A673 (cell line): ENCODE measurements at regions not wholly inside any gene's neighbourhood (a gene's known extent, or its start where the extent isn't known, plus 50 kb on each side); places are given as distances from the start of the nearest gene placed in this dataset.

Source experiments
- BruUV-seq: library from RNA; stranded (reverse); fragments of 400-500 nt; replicated peaks from 2 replicates; lab custom pipeline; 2021; lab: Mats Ljungman, UMichigan
- CTCF ChIA-PET: fragments of 300-600 bp; sonication (Branson Sonifier 250); formaldehyde crosslinking; loops from one replicate; lab custom pipeline; 2022; ENCODE audit warnings: antibody characterized with exemption; lab: Charles Lee
- POLR2A ChIA-PET: fragments of 300-600 bp; sonication (Branson Sonifier 250); formaldehyde crosslinking; loops from one replicate; lab custom pipeline; 2022; ENCODE audit warnings: antibody characterized with exemption; ENCODE audit not compliant: low non-redundant PET; lab: Charles Lee
- DNase-seq: peaks from one replicate; pipeline ENCODE4 v3.0.0-alpha.2; 2015; ENCODE audit warnings: low spot score
- H3K27ac ChIP-seq: fragments of 200-600 bp; sonication (generic); 2 replicates; pipeline ENCODE4 v1.5.1; 2016; ENCODE audit warnings: mixed run types, low read depth, mild to moderate bottlenecking, mixed read lengths, antibody characterized with exemption, low read length; ENCODE audit not compliant: poor library complexity, severe bottlenecking
- H3K27me3 ChIP-seq: fragments of 200-600 bp; sonication (generic); replicated peaks from 2 replicates; pipeline ENCODE4 v1.6.1; 2017; ENCODE audit warnings: mixed run types, low read depth, mild to moderate bottlenecking, mixed read lengths, antibody characterized with exemption, low read length; ENCODE audit not compliant: insufficient read depth, poor library complexity
- H3K36me3 ChIP-seq: fragments of 200-600 bp; sonication (generic); 2 replicates; pipeline ENCODE4 v1.6.1; 2016; ENCODE audit warnings: mixed run types, mild to moderate bottlenecking, mixed read lengths, antibody characterized with exemption, low read length; ENCODE audit not compliant: insufficient read depth, poor library complexity, severe bottlenecking
- H3K4me1 ChIP-seq: fragments of 200-600 bp; sonication (generic); 2 replicates; pipeline ENCODE4 v1.6.1; 2017; ENCODE audit warnings: mixed run types, mild to moderate bottlenecking, mixed read lengths, antibody characterized with exemption, low read length; ENCODE audit not compliant: insufficient read depth, poor library complexity, severe bottlenecking
- H3K4me3 ChIP-seq: fragments of 200-600 bp; sonication (generic); 2 replicates; pipeline ENCODE4 v1.5.1; 2016; ENCODE audit warnings: low read depth, mixed run types, mild to moderate bottlenecking, mixed read lengths, low read length; ENCODE audit not compliant: poor library complexity, severe bottlenecking
- H3K9me3 ChIP-seq: fragments of 200-600 bp; sonication (generic); 2 replicates; pipeline ENCODE4 v1.6.1; 2016; ENCODE audit warnings: mixed run types, low read depth, mild to moderate bottlenecking, mixed read lengths, antibody characterized with exemption, low read length; ENCODE audit not compliant: poor library complexity, severe bottlenecking
- CTCF ChIP-seq: fragments of 300-800, 200-600 bp; sonication (generic); conservative IDR thresholded peaks from 2 replicates; pipeline ENCODE4 v1.5.1; 2017; ENCODE audit warnings: low read depth, mild to moderate bottlenecking, antibody characterized with exemption, low read length, moderate library complexity, mixed read lengths
- EZH2 ChIP-seq: fragments of 200-600 bp; sonication (generic); IDR thresholded peaks from 2 replicates; pipeline ENCODE4 v1.6.1; 2017; ENCODE audit warnings: borderline replicate concordance, low read depth, mild to moderate bottlenecking, mixed read lengths, antibody characterized with exemption, low read length; ENCODE audit not compliant: poor library complexity, severe bottlenecking
- intact Hi-C: fragments of 100-400 bp; cut with micrococcal nuclease; formaldehyde crosslinking; loops from one replicate; pipeline ENCODE4 v1.10.0; 2022; ENCODE audit not compliant: unreplicated experiment

GRCh38 chr1:90512441-90512840 is 204.7 kb downstream of the BARHL2 start:
- TF ChIP-seq CTCF, result no peak
- no peak for TF ChIP-seq EZH2
- Histone ChIP-seq H3K4me3 (no peak overlapping the region), H3K4me1 (peaks cover 7% of the 10 kb centered on the region), H3K27ac (no peak overlapping the region), H3K27me3 (no peaks in the 10 kb centered on the region), H3K36me3 (no peaks in the 10 kb centered on the region), H3K9me3 (no peaks in the 10 kb centered on the region)
- BruUV-seq, result no TSS peak
- CTCF ChIA-PET, result no interaction called here
- no peak for DNase-seq
- POLR2A ChIA-PET, result no interaction called here
- intact Hi-C loops, result no loop called here

GRCh38 chr1:90510143-90510542 is 207.0 kb downstream of the BARHL2 start:
- ChIA-PET CTCF (no interaction called here), POLR2A (interaction anchor here (0.6 kb wide), 1 partner anchor 192 kb away, joined by 6 read pairs; no protein-coding TSS in a partner anchor)
- intact Hi-C loops, result no loop called here
- Histone ChIP-seq H3K9me3 (no peaks in the 10 kb centered on the region), H3K36me3 (no peaks in the 10 kb centered on the region), H3K4me3 (no peak overlapping the region), H3K4me1 (peaks cover 7% of the 10 kb centered on the region), H3K27me3 (no peaks in the 10 kb centered on the region), H3K27ac (no peak overlapping the region)
- no TSS peak for BruUV-seq
- TF ChIP-seq CTCF, result no peak
- no peak for TF ChIP-seq EZH2
- DNase-seq, result peak; percentile 44

DNA sequence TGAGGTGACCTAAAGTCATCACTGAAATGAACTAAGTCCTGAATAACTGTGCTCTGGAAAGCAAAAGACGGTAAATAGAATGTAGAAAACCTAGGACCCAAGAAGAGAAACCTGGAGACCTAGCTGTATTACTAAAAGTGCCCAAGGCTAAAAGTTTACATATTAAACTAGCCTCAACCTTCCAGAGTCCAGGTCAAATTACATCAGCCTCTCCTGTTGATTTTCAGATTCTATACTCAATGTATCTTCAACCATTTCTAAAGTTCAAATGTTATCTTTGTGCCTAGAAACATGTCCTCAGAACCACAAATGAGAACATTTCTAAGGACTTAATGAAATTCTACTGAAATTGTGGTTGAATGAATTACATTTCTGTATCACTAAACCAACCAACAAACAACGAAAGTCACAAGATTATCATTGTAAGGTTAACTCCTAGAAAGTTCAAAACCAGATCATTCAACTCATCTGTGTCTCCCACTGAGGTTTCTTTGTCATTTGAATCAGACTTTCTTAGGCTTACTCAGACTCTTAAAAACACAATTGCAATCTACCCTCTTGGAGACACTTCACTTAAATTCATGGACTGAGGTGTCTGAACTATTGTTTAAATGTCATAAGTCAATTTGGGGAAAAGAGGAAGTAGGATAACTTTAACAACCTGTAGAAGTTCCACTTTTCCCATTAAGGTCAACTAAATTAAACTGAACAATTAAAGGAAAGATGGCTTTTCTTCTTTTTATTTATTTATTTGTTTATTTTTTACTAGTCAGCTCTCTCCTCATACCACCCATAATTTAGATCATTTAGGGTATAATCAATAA is 207.7 kb downstream of the BARHL2 start:
- H3K27me3 ChIP-seq, result no peaks in the 10 kb centered on the region
- DNase-seq, result no peak
- H3K4me3 ChIP-seq, result no peak overlapping the region
- H3K4me1 ChIP-seq, result peaks cover 7% of the 10 kb centered on the region
- POLR2A ChIA-PET, result no interaction called here
- TF ChIP-seq EZH2 (no peak), CTCF (no peak)
- H3K36me3 ChIP-seq, result no peaks in the 10 kb centered on the region
- no peaks in the 10 kb centered on the region for H3K9me3 ChIP-seq
- BruUV-seq, result no TSS peak
- intact Hi-C loops, result no loop called here
- CTCF ChIA-PET, result no interaction called here
- H3K27ac ChIP-seq, result no peak overlapping the region
